ENCODE measurements at regions not wholly inside any gene's neighbourhood (a gene's known extent, or its start where the extent isn't known, plus 50 kb on each side); places are given as distances from the start of the nearest gene placed in this dataset.

GRCh38 chr6:104256646-104257045 is 603.1 kb downstream of the HACE1 start:
- POLR2A ChIA-PET = no interaction called here
- H3K4me3 ChIP-seq (ENCODE audit: low read length) = no peak overlapping the region
- H3K27ac Mint-ChIP-seq = no peak overlapping the region

DNA sequence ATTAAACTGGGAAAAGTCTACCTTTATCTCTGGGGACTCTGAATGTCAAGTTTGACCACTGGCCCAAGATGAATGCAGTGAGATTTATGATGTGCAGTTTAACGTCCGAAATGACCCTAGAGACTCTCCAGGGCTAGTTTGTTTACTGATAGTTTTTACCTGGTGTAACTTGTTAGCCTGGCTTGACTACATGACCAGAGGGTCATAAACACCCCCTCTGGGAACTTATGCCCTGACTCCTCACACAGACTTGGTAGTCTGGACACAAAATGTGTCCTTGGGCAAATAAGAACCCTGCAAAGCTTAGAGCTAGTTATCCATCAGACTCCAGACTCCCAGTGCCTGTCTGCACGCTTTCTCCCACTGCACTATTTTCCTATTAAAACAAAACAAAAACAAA is 606.5 kb downstream of the HACE1 start:
- Mint-ChIP-seq H3K27ac (no peak overlapping the region), H3K9me3 (peaks cover 0 to 15% (median 0%) of the 10 kb centered on the region in 5 donors), H3K4me3 (no peak overlapping the region), H3K27me3 (no peaks in the 10 kb centered on the region), H3K36me3 (no peaks in the 10 kb centered on the region), H3K4me1 (no peaks in the 10 kb centered on the region)
- H3K4me3 ChIP-seq (ENCODE audit: low read length) = no peak overlapping the region
- H3K9me3 ChIP-seq (ENCODE audit: low read length) = no peaks in the 10 kb centered on the region
- no peaks in the 10 kb centered on the region for H3K4me1 ChIP-seq (ENCODE audit: insufficient read depth, low read length)
- no peaks in the 10 kb centered on the region for H3K27me3 ChIP-seq (ENCODE audit: insufficient read depth, low read length, poor library complexity, severe bottlenecking)
- no peak for DNase-seq
- H3K27ac ChIP-seq (ENCODE audit: low read depth, low read length) = no peak overlapping the region
- no peaks in the 10 kb centered on the region for H3K36me3 ChIP-seq (ENCODE audit: insufficient read depth, low read length)
- ChIA-PET POLR2A (no interaction called here), CTCF (no interaction called here)

More at GRCh38 chr6:104256646-104257045, 603.1 kb downstream of the HACE1 start:
- Histone ChIP-seq H3K4me1 (ENCODE audit: insufficient read depth, low read length) (no peaks in the 10 kb centered on the region), H3K36me3 (ENCODE audit: insufficient read depth, low read length) (no peaks in the 10 kb centered on the region), H3K27me3 (ENCODE audit: insufficient read depth, low read length, poor library complexity, severe bottlenecking) (no peaks in the 10 kb centered on the region), H3K9me3 (ENCODE audit: low read length) (no peaks in the 10 kb centered on the region), H3K27ac (ENCODE audit: low read depth, low read length) (no peak overlapping the region)
- no peak for DNase-seq
- Mint-ChIP-seq H3K27me3 (no peaks in the 10 kb centered on the region), H3K4me1 (no peaks in the 10 kb centered on the region), H3K4me3 (no peak overlapping the region), H3K36me3 (no peaks in the 10 kb centered on the region), H3K9me3 (peaks cover 0 to 5% (median 0%) of the 10 kb centered on the region in 5 donors)
- CTCF ChIA-PET = no interaction called here

- ChIA-PET POLR2A (no interaction called here), CTCF (no interaction called here)
- Histone ChIP-seq H3K27me3 (ENCODE audit: insufficient read depth, low read length, poor library complexity, severe bottlenecking) (no peaks in the 10 kb centered on the region), H3K36me3 (ENCODE audit: insufficient read depth, low read length) (no peaks in the 10 kb centered on the region), H3K4me1 (ENCODE audit: insufficient read depth, low read length) (no peaks in the 10 kb centered on the region), H3K9me3 (ENCODE audit: low read length) (no peaks in the 10 kb centered on the region), H3K4me3 (ENCODE audit: low read length) (no peak overlapping the region), H3K27ac (ENCODE audit: low read depth, low read length) (no peak overlapping the region)
- no peak overlapping the region for H3K27ac Mint-ChIP-seq
- no peaks in the 10 kb centered on the region for H3K4me1 Mint-ChIP-seq
- H3K27me3 Mint-ChIP-seq = no peaks in the 10 kb centered on the region
- H3K36me3 Mint-ChIP-seq = no peaks in the 10 kb centered on the region
- DNase-seq = no peak
- no peak overlapping the region for H3K4me3 Mint-ChIP-seq
- H3K9me3 Mint-ChIP-seq = peaks cover 0 to 15% (median 0%) of the 10 kb centered on the region in 5 donors
These were observed 607.4 kb downstream of the HACE1 start for GRCh38 chr6:104252276-104252675.

- Histone ChIP-seq H3K4me1 (ENCODE audit: insufficient read depth, low read length) (no peaks in the 10 kb centered on the region), H3K9me3 (ENCODE audit: low read length) (no peaks in the 10 kb centered on the region), H3K4me3 (ENCODE audit: low read length) (no peak overlapping the region), H3K36me3 (ENCODE audit: insufficient read depth, low read length) (no peaks in the 10 kb centered on the region), H3K27me3 (ENCODE audit: insufficient read depth, low read length, poor library complexity, severe bottlenecking) (no peaks in the 10 kb centered on the region), H3K27ac (ENCODE audit: low read depth, low read length) (no peak overlapping the region)
- Mint-ChIP-seq H3K4me3 (no peak overlapping the region), H3K36me3 (no peaks in the 10 kb centered on the region), H3K9me3 (peaks cover 0 to 15% (median 0%) of the 10 kb centered on the region in 5 donors), H3K27me3 (no peaks in the 10 kb centered on the region), H3K27ac (no peak overlapping the region), H3K4me1 (no peaks in the 10 kb centered on the region)
- DNase-seq = no peak
- CTCF ChIA-PET = no interaction called here
- POLR2A ChIA-PET = no interaction called here
These were observed 608.1 kb downstream of the HACE1 start for GRCh38 chr6:104251651-104252050.

- no peak overlapping the region for H3K27ac Mint-ChIP-seq
- no peak overlapping the region for H3K4me3 Mint-ChIP-seq
- H3K36me3 ChIP-seq (ENCODE audit: insufficient read depth, low read length) = no peaks in the 10 kb centered on the region
- no peak for DNase-seq
- H3K4me1 Mint-ChIP-seq = no peaks in the 10 kb centered on the region
- ChIA-PET POLR2A (no interaction called here), CTCF (no interaction called here)
- H3K4me3 ChIP-seq (ENCODE audit: low read length) = no peak overlapping the region
- H3K4me1 ChIP-seq (ENCODE audit: insufficient read depth, low read length) = no peaks in the 10 kb centered on the region
- peaks cover 0 to 4% of the 10 kb centered on the region in 2 donors for H3K27me3 Mint-ChIP-seq
- H3K27me3 ChIP-seq (ENCODE audit: insufficient read depth, low read length, poor library complexity, severe bottlenecking) = no peaks in the 10 kb centered on the region
- peaks cover 0 to 5% (median 0%) of the 10 kb centered on the region in 5 donors for H3K9me3 Mint-ChIP-seq
- no peaks in the 10 kb centered on the region for H3K36me3 Mint-ChIP-seq
- no peak overlapping the region for H3K27ac ChIP-seq (ENCODE audit: low read depth, low read length)
- no peaks in the 10 kb centered on the region for H3K9me3 ChIP-seq (ENCODE audit: low read length)
These were observed 618.9 kb downstream of the HACE1 start for GRCh38 chr6:104240865-104241264.

- no peaks in the 10 kb centered on the region for H3K27me3 ChIP-seq (ENCODE audit: insufficient read depth, low read length, poor library complexity, severe bottlenecking)
- no peak overlapping the region for H3K4me3 Mint-ChIP-seq
- H3K4me3 ChIP-seq (ENCODE audit: low read length) = no peak overlapping the region
- H3K27me3 Mint-ChIP-seq = peaks cover 0 to 4% of the 10 kb centered on the region in 2 donors
- H3K9me3 ChIP-seq (ENCODE audit: low read length) = no peaks in the 10 kb centered on the region
- H3K27ac ChIP-seq (ENCODE audit: low read depth, low read length) = no peak overlapping the region
- POLR2A ChIA-PET = no interaction called here
- H3K9me3 Mint-ChIP-seq = no peaks in the 10 kb centered on the region
- H3K36me3 Mint-ChIP-seq = no peaks in the 10 kb centered on the region
- CTCF ChIA-PET = no interaction called here
- no peak for DNase-seq
- no peak overlapping the region for H3K27ac Mint-ChIP-seq
- H3K4me1 ChIP-seq (ENCODE audit: insufficient read depth, low read length) = no peaks in the 10 kb centered on the region
- no peaks in the 10 kb centered on the region for H3K4me1 Mint-ChIP-seq
- H3K36me3 ChIP-seq (ENCODE audit: insufficient read depth, low read length) = no peaks in the 10 kb centered on the region
These were observed 619.7 kb downstream of the HACE1 start for GRCh38 chr6:104239971-104240370.

GRCh38 chr6:104229057-104229456 is 630.7 kb downstream of the HACE1 start:
- Histone ChIP-seq H3K4me1 (ENCODE audit: insufficient read depth, low read length) (no peaks in the 10 kb centered on the region), H3K36me3 (ENCODE audit: insufficient read depth, low read length) (no peaks in the 10 kb centered on the region), H3K4me3 (ENCODE audit: low read length) (no peak overlapping the region), H3K27me3 (ENCODE audit: insufficient read depth, low read length, poor library complexity, severe bottlenecking) (no peaks in the 10 kb centered on the region), H3K9me3 (ENCODE audit: low read length) (no peaks in the 10 kb centered on the region), H3K27ac (ENCODE audit: low read depth, low read length) (no peak overlapping the region)
- Mint-ChIP-seq H3K36me3 (no peaks in the 10 kb centered on the region), H3K4me1 (no peaks in the 10 kb centered on the region), H3K27ac (no peak overlapping the region), H3K27me3 (no peaks in the 10 kb centered on the region), H3K4me3 (no peak overlapping the region), H3K9me3 (no peaks in the 10 kb centered on the region)
- CTCF ChIA-PET = no interaction called here
- POLR2A ChIA-PET = no interaction called here
- no peak for DNase-seq

DNA sequence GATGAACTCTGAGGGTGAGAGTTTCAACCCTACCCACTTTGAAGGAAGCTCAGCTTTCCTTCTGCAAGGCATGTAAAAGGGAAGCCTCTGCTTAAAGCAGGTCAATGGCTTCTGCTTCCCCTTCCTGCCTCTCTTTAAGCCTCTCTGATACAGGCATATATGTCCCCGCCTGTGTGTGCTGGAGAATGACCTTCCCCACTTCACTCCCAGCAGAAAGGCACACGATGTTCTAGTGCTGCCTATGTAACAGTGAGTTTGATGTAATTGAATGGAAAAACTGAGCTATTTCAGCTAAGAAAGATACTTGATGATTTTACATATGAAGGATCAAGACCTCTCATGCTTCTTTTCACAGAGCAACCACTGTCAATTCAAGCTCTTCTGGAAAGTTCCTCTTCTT is 632.2 kb downstream of the HACE1 start:
- ChIA-PET CTCF (no interaction called here), POLR2A (no interaction called here)
- no peaks in the 10 kb centered on the region for H3K9me3 ChIP-seq (ENCODE audit: low read length)
- Mint-ChIP-seq H3K27me3 (no peaks in the 10 kb centered on the region), H3K9me3 (no peaks in the 10 kb centered on the region), H3K27ac (no peak overlapping the region), H3K36me3 (no peaks in the 10 kb centered on the region), H3K4me3 (no peak overlapping the region), H3K4me1 (no peaks in the 10 kb centered on the region)
- no peak overlapping the region for H3K4me3 ChIP-seq (ENCODE audit: low read length)
- H3K27me3 ChIP-seq (ENCODE audit: insufficient read depth, low read length, poor library complexity, severe bottlenecking) = no peaks in the 10 kb centered on the region
- H3K4me1 ChIP-seq (ENCODE audit: insufficient read depth, low read length) = no peaks in the 10 kb centered on the region
- no peak for DNase-seq
- H3K27ac ChIP-seq (ENCODE audit: low read depth, low read length) = no peak overlapping the region
- H3K36me3 ChIP-seq (ENCODE audit: insufficient read depth, low read length) = no peaks in the 10 kb centered on the region

DNA sequence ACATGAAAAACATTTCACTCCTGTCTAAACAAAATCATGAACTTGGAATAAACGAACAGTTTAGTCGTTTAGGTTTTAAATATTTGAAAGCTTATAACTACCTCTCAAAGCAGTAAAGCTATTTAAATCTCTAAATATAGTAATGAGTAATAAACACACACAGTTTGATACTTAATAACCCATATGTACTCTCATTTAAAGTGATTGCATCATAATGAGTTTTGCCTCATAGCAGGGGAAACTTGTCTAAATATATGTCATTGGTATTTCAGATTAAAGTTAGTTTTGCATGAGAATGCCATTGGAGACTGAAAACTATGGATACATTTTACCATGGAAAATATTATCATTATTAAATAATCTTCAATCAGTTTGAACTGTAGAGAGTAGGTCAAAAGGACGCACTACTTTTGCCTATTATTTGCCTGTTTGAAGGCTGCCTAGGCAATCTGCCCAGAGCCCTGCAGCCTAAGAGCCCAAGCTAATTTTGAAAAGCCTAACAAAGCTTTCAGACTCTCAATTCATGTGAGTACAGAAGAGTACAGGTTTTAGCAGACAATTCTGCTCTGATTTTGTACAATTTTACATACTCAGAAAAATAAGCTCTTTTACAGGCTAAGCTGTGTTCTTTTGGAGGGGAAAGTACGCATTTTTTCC is 632.8 kb downstream of the HACE1 start:
- no peaks in the 10 kb centered on the region for H3K27me3 ChIP-seq (ENCODE audit: insufficient read depth, low read length, poor library complexity, severe bottlenecking)
- H3K36me3 ChIP-seq (ENCODE audit: insufficient read depth, low read length) = no peaks in the 10 kb centered on the region
- Mint-ChIP-seq H3K4me1 (no peaks in the 10 kb centered on the region), H3K27ac (no peak overlapping the region), H3K9me3 (peaks cover 0 to under 1% (median 0%) of the 10 kb centered on the region in 5 donors), H3K27me3 (no peaks in the 10 kb centered on the region), H3K36me3 (no peaks in the 10 kb centered on the region), H3K4me3 (no peak overlapping the region)
- ChIA-PET POLR2A (no interaction called here), CTCF (no interaction called here)
- no peak for DNase-seq
- no peaks in the 10 kb centered on the region for H3K9me3 ChIP-seq (ENCODE audit: low read length)
- H3K27ac ChIP-seq (ENCODE audit: low read depth, low read length) = no peak overlapping the region
- no peaks in the 10 kb centered on the region for H3K4me1 ChIP-seq (ENCODE audit: insufficient read depth, low read length)
- no peak overlapping the region for H3K4me3 ChIP-seq (ENCODE audit: low read length)
